ENCODE measurements at regions not wholly inside any gene's neighbourhood (a gene's known extent, or its start where the extent isn't known, plus 50 kb on each side); places are given as distances from the start of the nearest gene placed in this dataset.

GRCh38 chr5:118044169-118044568, 944.2 kb downstream of the DTWD2 start:
- DNase-seq (ENCODE audit: low read depth) = no peak
- TF ChIP-seq, protein P1, sequence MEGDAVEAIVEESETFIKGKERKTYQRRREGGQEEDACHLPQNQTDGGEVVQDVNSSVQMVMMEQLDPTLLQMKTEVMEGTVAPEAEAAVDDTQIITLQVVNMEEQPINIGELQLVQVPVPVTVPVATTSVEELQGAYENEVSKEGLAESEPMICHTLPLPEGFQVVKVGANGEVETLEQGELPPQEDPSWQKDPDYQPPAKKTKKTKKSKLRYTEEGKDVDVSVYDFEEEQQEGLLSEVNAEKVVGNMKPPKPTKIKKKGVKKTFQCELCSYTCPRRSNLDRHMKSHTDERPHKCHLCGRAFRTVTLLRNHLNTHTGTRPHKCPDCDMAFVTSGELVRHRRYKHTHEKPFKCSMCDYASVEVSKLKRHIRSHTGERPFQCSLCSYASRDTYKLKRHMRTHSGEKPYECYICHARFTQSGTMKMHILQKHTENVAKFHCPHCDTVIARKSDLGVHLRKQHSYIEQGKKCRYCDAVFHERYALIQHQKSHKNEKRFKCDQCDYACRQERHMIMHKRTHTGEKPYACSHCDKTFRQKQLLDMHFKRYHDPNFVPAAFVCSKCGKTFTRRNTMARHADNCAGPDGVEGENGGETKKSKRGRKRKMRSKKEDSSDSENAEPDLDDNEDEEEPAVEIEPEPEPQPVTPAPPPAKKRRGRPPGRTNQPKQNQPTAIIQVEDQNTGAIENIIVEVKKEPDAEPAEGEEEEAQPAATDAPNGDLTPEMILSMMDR (IDR thresholded peaks at IDR 0.05; ENCODE audit: insufficient read depth, low read length) = no peak
- no peak overlapping the region for H3K4me3 ChIP-seq (ENCODE audit: low read depth, low read length)

DNA sequence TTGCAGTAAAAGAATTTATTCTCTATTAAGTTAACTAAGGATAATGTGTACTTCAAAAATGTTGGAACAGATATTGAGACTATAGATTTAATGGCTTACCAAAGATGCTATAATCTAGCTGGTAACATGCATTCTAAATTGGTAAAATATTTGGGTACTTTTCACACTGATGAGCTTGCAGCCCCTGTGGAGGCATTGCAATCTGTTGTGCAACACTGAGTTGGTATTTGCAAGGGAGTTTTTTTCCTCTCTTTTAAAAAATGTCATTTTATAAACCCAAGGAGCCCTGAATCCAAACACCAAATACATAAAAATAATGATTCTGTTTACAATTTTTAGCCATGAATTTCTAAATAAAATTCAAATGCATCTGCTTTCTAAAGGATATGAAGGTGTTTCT, 944.8 kb downstream of the DTWD2 start:
- TF ChIP-seq, protein P1 (IDR thresholded peaks at IDR 0.05; ENCODE audit: insufficient read depth, low read length) = no peak
- no peak for DNase-seq (ENCODE audit: low read depth)
- no peak overlapping the region for H3K4me3 ChIP-seq (ENCODE audit: low read depth, low read length)

DNA sequence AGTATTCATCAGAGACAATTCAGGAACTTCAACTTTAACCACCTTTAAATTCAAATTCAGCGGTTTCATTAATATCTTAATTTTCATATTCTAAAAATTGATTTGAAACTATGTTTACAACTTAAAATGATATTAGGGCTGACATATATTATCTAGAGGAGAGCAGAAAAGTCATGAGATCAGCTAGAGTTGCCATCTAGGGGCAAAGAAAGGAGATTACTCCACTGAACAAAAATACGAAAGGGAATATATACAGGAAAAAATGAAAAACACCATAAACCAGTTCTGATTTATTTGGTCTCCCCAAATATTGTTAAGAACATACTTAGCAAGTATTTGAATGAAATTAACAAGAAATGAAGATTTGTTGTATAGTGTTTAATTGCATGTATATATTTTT, 946.3 kb downstream of the DTWD2 start:
- TF ChIP-seq, protein P1 (IDR thresholded peaks at IDR 0.05; ENCODE audit: insufficient read depth, low read length) = no peak
- no peak for DNase-seq (ENCODE audit: low read depth)
- H3K4me3 ChIP-seq (ENCODE audit: low read depth, low read length) = no peak overlapping the region

DNA sequence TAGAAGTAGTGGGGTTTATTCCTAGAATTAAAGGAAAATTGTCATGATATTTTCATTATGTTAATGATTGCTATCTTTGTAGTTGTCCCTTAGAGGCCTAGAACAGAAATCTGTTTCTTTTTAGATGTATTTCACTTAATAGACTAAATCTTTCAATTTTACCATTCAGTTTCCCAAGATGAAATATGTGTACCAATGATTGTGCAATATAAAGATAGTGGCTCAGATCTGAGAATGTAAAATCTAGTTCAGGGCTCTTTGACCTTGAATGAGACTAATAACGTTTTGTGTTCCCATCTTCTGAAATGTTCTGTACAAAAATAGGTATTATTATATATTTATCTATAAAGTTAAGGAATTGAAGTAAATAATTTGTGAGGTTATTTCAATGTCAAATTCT, 947.9 kb downstream of the DTWD2 start:
- DNase-seq (ENCODE audit: low read depth) = no peak
- TF ChIP-seq, protein P1 (IDR thresholded peaks at IDR 0.05; ENCODE audit: insufficient read depth, low read length) = no peak
- H3K4me3 ChIP-seq (ENCODE audit: low read depth, low read length) = no peak overlapping the region

DNA sequence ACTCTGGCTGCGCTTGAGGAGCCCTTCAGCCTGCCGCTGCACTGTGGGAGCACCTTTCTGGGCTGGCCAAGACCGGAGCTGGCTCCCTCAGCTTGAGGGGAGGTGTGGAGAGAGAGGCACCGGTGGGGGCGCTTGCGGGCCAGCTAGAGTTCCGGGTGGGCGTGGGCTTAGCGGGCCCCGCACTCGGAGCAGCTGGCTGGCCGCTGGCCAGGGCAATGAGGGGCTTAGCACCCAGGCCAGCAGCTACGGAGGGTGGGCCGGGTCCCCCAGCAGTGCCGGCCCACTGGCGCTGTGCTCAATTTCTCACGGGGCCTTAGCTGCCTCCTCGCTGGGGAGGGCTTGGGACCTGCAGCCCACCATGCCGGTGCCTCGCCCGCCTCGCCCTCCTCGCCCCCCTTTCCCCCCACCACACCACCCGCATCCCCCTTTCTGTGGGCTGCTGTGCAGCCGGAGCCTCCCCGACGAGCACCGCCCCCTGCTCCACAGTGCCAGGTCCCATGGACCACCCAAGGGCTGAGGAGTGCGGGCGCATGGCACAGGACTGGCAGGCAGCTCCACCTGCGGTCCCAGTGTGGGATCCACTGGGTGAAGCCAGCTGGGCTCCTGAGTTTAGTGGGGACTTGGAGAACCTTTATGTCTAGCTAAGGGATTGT, 954.5 kb downstream of the DTWD2 start:
- no peak for DNase-seq (ENCODE audit: low read depth)
- H3K4me3 ChIP-seq (ENCODE audit: low read depth, low read length) = no peak overlapping the region
- TF ChIP-seq, protein P1 (IDR thresholded peaks at IDR 0.05; ENCODE audit: insufficient read depth, low read length) = no peak

DNA sequence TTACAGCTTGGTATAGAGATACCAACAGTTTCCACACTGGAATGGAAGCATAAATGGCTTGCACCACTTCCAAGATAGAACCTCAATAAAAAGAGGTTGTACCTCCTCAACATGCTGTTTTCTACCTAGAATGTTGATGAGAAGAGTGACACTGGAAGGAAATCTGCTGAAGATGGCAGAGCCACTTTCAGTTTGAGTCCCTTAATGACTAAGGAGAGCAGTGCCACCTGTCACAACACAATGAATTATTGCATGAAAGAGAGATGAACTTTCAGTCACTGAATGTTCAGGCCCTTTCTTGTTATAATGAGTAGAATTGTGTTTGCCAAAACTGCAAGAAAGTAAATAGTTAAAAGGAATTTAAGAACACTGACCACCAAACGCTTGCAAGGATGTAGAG, 958.5 kb downstream of the DTWD2 start:
- H3K4me3 ChIP-seq (ENCODE audit: low read depth, low read length) = no peak overlapping the region
- no peak for DNase-seq (ENCODE audit: low read depth)
- TF ChIP-seq, protein P1 (IDR thresholded peaks at IDR 0.05; ENCODE audit: insufficient read depth, low read length) = no peak

DNA sequence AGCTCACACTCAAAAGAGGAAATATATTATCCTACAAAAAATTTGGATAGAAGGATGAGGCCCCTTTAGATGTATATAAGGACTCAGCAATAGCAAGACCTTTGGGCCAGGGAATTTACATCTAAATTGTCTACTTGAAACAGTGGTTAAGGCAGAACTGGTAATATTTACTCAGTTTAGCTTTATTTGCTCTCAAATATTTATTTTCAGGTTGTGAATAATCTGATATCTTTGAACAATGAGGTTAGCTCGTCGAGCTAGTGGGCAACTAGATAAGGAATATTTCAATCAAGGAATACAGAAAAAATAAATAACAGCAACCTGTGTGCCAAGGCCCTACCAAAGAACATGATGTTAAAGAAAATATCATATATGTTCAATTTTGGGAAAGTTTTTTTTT, 966.3 kb downstream of the DTWD2 start:
- no peak overlapping the region for H3K4me3 ChIP-seq (ENCODE audit: low read depth, low read length)
- TF ChIP-seq, protein P1 (IDR thresholded peaks at IDR 0.05; ENCODE audit: insufficient read depth, low read length) = no peak
- no peak for DNase-seq (ENCODE audit: low read depth)

Measured in fibroblast of the aortic adventitia (primary cell).